Fibroblast of mammary gland (primary cell): ENCODE measurements at regions not wholly inside any gene's neighbourhood (a gene's known extent, or its start where the extent isn't known, plus 50 kb on each side); places are given as distances from the start of the nearest gene placed in this dataset.

Experiments
- DNase-seq: peaks from one replicate; pipeline ENCODE4 v3.0.0-alpha.2; 2010; ENCODE audit warnings: low read depth
- H3K4me3 ChIP-seq: 2 replicates; pipeline ENCODE4 v1.5.1; 2011; ENCODE audit warnings: low read depth, mild to moderate bottlenecking, low read length, moderate library complexity; ENCODE audit not compliant: control insufficient read depth
- TF ChIP-seq, protein P1 (sequence below): conservative IDR thresholded peaks from 2 replicates; pipeline ENCODE4 v1.5.1; 2011; ENCODE audit warnings: low read depth, low read length, inconsistent platforms; ENCODE audit not compliant: control insufficient read depth, insufficient read depth

- DNase-seq: peak; percentile 39
- TF ChIP-seq, protein P1, sequence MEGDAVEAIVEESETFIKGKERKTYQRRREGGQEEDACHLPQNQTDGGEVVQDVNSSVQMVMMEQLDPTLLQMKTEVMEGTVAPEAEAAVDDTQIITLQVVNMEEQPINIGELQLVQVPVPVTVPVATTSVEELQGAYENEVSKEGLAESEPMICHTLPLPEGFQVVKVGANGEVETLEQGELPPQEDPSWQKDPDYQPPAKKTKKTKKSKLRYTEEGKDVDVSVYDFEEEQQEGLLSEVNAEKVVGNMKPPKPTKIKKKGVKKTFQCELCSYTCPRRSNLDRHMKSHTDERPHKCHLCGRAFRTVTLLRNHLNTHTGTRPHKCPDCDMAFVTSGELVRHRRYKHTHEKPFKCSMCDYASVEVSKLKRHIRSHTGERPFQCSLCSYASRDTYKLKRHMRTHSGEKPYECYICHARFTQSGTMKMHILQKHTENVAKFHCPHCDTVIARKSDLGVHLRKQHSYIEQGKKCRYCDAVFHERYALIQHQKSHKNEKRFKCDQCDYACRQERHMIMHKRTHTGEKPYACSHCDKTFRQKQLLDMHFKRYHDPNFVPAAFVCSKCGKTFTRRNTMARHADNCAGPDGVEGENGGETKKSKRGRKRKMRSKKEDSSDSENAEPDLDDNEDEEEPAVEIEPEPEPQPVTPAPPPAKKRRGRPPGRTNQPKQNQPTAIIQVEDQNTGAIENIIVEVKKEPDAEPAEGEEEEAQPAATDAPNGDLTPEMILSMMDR: no peak
- no peak overlapping the region for H3K4me3 ChIP-seq
These were observed 97.7 kb upstream of the RBPJ start for GRCh38 chr4:26223155-26223554.

- no peak overlapping the region for H3K4me3 ChIP-seq
- TF ChIP-seq, protein P1: no peak
- DNase-seq: no peak
These were observed 94.0 kb upstream of the RBPJ start for GRCh38 chr4:26226629-26227376.

GRCh38 chr4:26227601-26228229 is 93.1 kb upstream of the RBPJ start:
- TF ChIP-seq, protein P1: no peak
- no peak for DNase-seq

DNA sequence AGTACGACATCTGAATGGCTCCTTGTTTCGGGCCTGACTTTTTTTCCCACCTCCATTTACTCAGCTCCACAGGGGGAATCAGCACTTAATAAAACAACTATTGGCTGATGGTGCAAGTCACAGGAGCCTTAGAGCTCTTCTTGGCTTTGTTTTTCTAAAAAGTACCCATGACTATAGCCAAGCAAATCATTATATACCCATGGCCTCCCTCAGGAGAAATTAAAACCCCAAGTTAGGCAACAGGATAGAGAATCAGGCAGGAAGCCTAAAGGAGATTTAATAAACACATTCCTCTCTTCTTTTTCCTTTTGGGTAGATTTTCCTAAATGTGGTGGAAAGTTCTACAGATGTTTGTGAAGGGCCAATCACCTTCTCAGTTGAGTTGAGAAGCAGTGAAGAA is 91.9 kb upstream of the RBPJ start:
- TF ChIP-seq, protein P1: no peak
- H3K4me3 ChIP-seq: no peak overlapping the region
- no peak for DNase-seq

More at GRCh38 chr4:26227601-26228229, 93.1 kb upstream of the RBPJ start:
- no peak overlapping the region for H3K4me3 ChIP-seq

- DNase-seq: no peak
- TF ChIP-seq, protein P1: no peak
- H3K4me3 ChIP-seq: no peak overlapping the region
These were observed 90.8 kb upstream of the RBPJ start for GRCh38 chr4:26229974-26230373.

DNA sequence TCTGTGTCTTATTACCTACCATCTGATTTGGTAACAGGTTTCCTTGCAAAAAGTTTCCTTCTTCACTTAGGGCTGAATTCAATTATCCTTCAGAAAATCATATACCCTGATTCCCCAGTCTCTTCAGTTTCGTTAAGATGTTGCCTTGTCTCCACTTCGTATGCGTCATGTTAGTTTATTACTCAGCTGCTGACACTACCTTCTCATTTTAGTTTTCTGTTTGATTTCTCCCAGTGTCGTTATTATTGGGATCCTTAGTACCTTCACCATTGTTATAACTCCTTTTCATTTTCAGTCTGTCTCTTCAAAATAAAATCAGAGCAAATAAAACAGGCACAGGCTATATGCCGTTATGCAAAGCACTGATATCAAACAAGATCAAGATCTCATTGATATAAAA is 87.5 kb upstream of the RBPJ start:
- H3K4me3 ChIP-seq: no peak overlapping the region
- TF ChIP-seq, protein P1: no peak
- no peak for DNase-seq
